Neural crest cell (in vitro differentiated cells): ENCODE measurements at regions not wholly inside any gene's neighbourhood (a gene's known extent, or its start where the extent isn't known, plus 50 kb on each side); places are given as distances from the start of the nearest gene placed in this dataset.
"Not testable (repeated sequence)": the region's sequence is repeated elsewhere in the genome, so short reads cannot be mapped to it uniquely, and the experiment has no call there.

Experiments used
- DNase-seq: peaks from one replicate; pipeline ENCODE4 v3.0.0; 2021; ENCODE audit warnings: low read depth, mixed read lengths, low spot score
- H3K27ac Mint-ChIP-seq: one replicate; pipeline ENCODE4 v1.8.0; 2021; ENCODE audit warnings: mild to moderate bottlenecking, mixed read lengths; ENCODE audit not compliant: unreplicated experiment
- H3K27me3 Mint-ChIP-seq: 2 replicates; pipeline ENCODE4 v1.8.0; 2021; ENCODE audit warnings: low read depth, mild to moderate bottlenecking, mixed read lengths
- H3K36me3 Mint-ChIP-seq: 2 replicates; pipeline ENCODE4 v1.8.0; 2021; ENCODE audit warnings: low read depth, mild to moderate bottlenecking, mixed read lengths
- H3K4me1 Mint-ChIP-seq: 2 replicates; pipeline ENCODE4 v1.8.0; 2021; ENCODE audit warnings: mixed read lengths
- H3K4me3 Mint-ChIP-seq: one replicate; pipeline ENCODE4 v1.8.0; 2021; ENCODE audit warnings: mild to moderate bottlenecking, mixed read lengths
- H3K9me3 Mint-ChIP-seq: 2 replicates; pipeline ENCODE4 v1.8.0; 2021; ENCODE audit warnings: mixed read lengths
- CTCF ChIP-seq: fragments of 200-600 bp; sonication (generic); conservative IDR thresholded peaks from 2 replicates; pipeline ENCODE4 v1.5.0; 2021; ENCODE audit warnings: antibody characterized with exemption, mild to moderate bottlenecking

GRCh38 chr18:1668279-1668678, 763.6 kb downstream of the ADCYAP1 start:
- Mint-ChIP-seq H3K4me3 (no peak overlapping the region), H3K36me3 (no peaks in the 10 kb centered on the region), H3K27ac (no peak overlapping the region), H3K27me3 (peaks cover 11% of the 10 kb centered on the region), H3K4me1 (no peaks in the 10 kb centered on the region), H3K9me3 (peaks cover 5% of the 10 kb centered on the region)
- TF ChIP-seq CTCF = no peak
- no peak for DNase-seq

GRCh38 chr18:1671710-1672109, 767.0 kb downstream of the ADCYAP1 start:
- not testable (repeated sequence) for DNase-seq, H3K27me3 Mint-ChIP-seq, H3K4me3 Mint-ChIP-seq, H3K4me1 Mint-ChIP-seq, H3K36me3 Mint-ChIP-seq, H3K9me3 Mint-ChIP-seq, H3K27ac Mint-ChIP-seq

- peaks cover 3% of the 10 kb centered on the region for H3K9me3 Mint-ChIP-seq
- TF ChIP-seq CTCF = no peak
- no peak overlapping the region for H3K4me3 Mint-ChIP-seq
- no peak overlapping the region for H3K27ac Mint-ChIP-seq
- no peaks in the 10 kb centered on the region for H3K4me1 Mint-ChIP-seq
- no peak for DNase-seq
- no peaks in the 10 kb centered on the region for H3K36me3 Mint-ChIP-seq
- H3K27me3 Mint-ChIP-seq = no peaks in the 10 kb centered on the region
Measured at GRCh38 chr18:1676387-1676786, 771.7 kb downstream of the ADCYAP1 start.

- Mint-ChIP-seq H3K36me3 (no peaks in the 10 kb centered on the region), H3K4me1 (no peaks in the 10 kb centered on the region), H3K9me3 (no peaks in the 10 kb centered on the region), H3K27me3 (no peaks in the 10 kb centered on the region), H3K27ac (no peak overlapping the region), H3K4me3 (no peak overlapping the region)
- DNase-seq = no peak
- no peak for TF ChIP-seq CTCF
Measured at GRCh38 chr18:1680108-1680507, 775.4 kb downstream of the ADCYAP1 start.

- Mint-ChIP-seq H3K4me3 (no peak overlapping the region), H3K4me1 (peaks cover 8% of the 10 kb centered on the region), H3K27me3 (no peaks in the 10 kb centered on the region), H3K27ac (no peak overlapping the region), H3K9me3 (peaks cover 2% of the 10 kb centered on the region), H3K36me3 (no peaks in the 10 kb centered on the region)
- no peak for DNase-seq
- TF ChIP-seq CTCF = no peak
Measured at GRCh38 chr18:1691863-1692262, 787.2 kb downstream of the ADCYAP1 start.

GRCh38 chr18:1708006-1708405, 803.3 kb downstream of the ADCYAP1 start:
- Mint-ChIP-seq H3K9me3 (no peaks in the 10 kb centered on the region), H3K4me3 (no peak overlapping the region), H3K4me1 (no peaks in the 10 kb centered on the region), H3K36me3 (no peaks in the 10 kb centered on the region), H3K27me3 (peaks cover 7% of the 10 kb centered on the region), H3K27ac (no peak overlapping the region)
- TF ChIP-seq CTCF = no peak
- DNase-seq = no peak
